GM18519 (cell line): ENCODE measurements at regions not wholly inside any gene's neighbourhood (a gene's known extent, or its start where the extent isn't known, plus 50 kb on each side); places are given as distances from the start of the nearest gene placed in this dataset.
"Not testable (repeated sequence)": the region's sequence is repeated elsewhere in the genome, so short reads cannot be mapped to it uniquely, and the experiment has no call there.

Experiments used
- ATAC-seq: cut with Tn5 transposase; IDR thresholded peaks from one replicate; pipeline ENCODE4 v1.9.1; 2021; ENCODE audit warnings: mild to moderate bottlenecking, moderate library complexity; ENCODE audit not compliant: unreplicated experiment, low FRiP score

GRCh38 chrX:13955975-13956374 lies 73.7 kb downstream of the GEMIN8 start:
- no peak for ATAC-seq

- no peak for ATAC-seq
Observed at GRCh38 chrX:13955095-13955647, 74.5 kb downstream of the GEMIN8 start.

GRCh38 chrX:13952581-13952980 lies 77.1 kb downstream of the GEMIN8 start:
- no peak for ATAC-seq

- ATAC-seq = not testable (repeated sequence)
Observed at GRCh38 chrX:13946223-13946622, 83.5 kb downstream of the GEMIN8 start.

DNA sequence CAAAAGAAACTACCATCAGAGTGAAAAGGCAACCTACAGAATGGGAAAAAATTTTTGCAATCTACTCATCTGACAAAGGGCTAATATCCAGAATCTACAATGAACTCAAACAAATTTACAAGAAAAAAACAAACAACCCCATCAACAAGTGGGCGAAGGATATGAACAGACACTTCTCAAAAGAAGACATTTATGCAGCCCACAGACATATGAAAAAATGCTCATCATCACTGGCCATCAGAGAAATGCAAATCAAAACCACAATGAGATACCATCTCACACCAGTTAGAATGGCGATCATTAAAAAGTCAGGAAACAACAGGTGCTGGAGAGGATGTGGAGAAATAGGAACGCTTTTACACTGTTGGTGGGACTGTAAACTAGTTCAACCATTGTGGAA lies 83.9 kb downstream of the GEMIN8 start:
- not testable (repeated sequence) for ATAC-seq

DNA sequence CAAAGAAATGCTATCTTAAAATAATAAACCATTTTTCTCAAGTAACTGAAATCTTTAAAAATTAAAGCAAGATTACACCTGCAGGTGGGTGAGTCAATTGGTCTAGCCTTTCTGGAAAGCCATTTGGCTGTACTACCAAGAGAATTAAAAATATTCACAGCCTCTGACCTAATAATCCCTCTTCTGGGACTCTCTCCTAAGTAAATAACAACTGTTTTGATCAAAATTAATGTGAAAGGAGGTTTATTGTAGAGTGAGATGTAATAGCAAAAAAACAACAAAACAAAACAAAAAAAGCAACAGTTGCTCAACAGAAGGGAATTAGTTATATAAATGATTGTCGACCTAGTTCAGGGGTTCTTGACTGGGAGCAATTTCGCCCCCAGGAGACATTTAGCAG lies 89.0 kb downstream of the GEMIN8 start:
- ATAC-seq = no peak

- ATAC-seq = no peak
Observed at GRCh38 chrX:13939741-13940597, 89.7 kb downstream of the GEMIN8 start.

GRCh38 chrX:13938829-13939530 lies 90.7 kb downstream of the GEMIN8 start:
- no peak for ATAC-seq

DNA sequence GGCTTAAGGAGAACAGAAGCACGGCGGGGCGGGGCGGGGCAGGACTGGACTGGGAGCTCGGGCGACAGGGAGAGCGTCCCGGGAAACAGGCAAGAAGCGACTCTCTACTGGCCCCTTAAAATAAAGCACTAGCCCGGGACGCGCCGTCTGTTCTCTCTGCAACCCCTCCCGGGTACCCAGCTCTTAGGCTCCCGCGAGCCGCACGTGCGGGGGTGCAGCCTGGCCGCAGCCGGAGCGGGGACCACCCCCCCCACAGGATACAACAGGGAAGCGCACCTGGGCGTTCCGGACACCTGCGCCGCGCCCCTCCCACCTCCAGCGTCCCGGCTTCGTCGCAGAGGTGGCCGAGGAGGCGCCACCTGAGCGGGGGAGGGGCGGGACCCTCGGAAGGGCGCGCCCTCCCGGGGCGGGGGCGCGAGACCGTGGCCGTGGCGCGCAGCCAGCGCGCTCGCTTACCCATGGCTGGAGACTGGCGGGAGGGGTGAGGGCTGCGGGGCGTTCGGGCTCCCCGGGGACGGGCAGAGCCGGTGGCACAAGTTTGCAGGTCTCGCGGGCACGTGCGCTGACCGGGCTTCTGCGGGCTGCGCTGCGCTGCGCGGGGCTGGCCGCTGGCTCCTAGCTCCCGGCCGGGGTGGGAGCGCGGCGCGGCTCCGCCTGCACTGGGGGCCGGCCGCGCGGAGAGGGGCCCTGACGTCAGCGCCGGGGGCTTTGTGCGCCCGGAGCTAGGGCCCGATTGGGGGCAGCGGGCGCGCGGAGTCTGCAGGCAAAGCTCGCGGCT lies 91.5 kb downstream of the GEMIN8 start:
- ATAC-seq = no peak

GRCh38 chrX:13937370-13938050 lies 92.2 kb downstream of the GEMIN8 start:
- no peak for ATAC-seq

- no peak for ATAC-seq
Observed at GRCh38 chrX:13936521-13937225, 93.0 kb downstream of the GEMIN8 start.

GRCh38 chrX:13934731-13935130 lies 95.0 kb downstream of the GEMIN8 start:
- ATAC-seq = no peak

GRCh38 chrX:13933851-13934250 lies 95.8 kb downstream of the GEMIN8 start:
- no peak for ATAC-seq

- no peak for ATAC-seq
Observed at GRCh38 chrX:13933352-13933751, 96.3 kb downstream of the GEMIN8 start.

DNA sequence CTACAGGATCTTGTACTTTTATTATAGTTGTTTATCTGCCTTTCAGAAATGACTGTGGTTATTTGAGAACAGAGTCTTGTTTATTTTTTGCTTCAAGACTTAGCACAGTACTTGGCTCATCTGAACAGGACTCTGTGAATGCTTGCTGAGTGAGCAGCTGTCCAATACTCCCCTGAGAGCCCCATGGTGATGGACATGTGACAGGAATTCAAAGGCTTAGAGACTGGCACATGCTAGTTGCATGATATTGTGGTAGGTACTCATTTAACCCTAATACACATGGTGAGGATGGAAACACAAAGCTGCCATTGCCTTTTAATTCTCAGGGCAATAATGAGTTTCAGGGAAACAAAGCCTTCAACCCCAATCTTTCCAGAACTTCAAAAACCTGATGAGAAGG lies 97.3 kb downstream of the GEMIN8 start:
- ATAC-seq = no peak

DNA sequence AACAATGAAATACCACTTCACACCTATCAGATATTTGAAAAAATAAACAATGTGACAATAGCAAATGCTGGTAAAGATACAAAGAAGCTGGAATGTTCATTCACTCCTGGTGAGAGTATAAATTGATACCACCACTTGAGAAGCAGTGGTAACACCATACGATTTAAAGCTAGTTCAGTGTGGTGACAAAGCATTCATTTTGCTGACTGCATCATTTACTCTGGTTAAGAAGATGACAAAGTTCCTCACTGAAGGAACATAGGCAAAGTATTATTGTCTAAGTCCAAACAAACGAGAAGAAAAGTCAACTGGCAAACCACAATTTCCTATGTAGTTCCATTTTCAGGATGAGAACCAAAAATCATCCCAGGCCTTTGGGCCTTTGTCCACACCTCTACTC lies 102.5 kb downstream of the GEMIN8 start:
- ATAC-seq = no peak

DNA sequence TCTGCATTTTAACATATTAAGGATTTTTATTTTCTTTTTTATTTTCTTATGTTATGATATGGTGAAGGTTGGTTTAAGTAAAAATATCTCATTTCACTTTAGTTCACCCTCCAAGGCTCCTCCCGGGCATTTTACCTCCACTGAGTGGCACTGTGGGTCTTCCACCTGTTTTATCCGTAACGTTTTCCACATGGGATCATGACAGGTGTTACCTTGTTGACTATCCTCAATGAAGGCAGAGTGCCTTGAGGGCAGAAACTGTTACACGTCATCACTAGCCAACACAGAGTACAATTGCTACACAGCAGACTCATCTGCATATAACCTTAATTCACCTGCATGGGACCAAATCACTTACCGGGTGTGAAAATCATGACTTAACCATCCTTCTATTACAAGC lies 105.8 kb downstream of the GEMIN8 start:
- no peak for ATAC-seq

DNA sequence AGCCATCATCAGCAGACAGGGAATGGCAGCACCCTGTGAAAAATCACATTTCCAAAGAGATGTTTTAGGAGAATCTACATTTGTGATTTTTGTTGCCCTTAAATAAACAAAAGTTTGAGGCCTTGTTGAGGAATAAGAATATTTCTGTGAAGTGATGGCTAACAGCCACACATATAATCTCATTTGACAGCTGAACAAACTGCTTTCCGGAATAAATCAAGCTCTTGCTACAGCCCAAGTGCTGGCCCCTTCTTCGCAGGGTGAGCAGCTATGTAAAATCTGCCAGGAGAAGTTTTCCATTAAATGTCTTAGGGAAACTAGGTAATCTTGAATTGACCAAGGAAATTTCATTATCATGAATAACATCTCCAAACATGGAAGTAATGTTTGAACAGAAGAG lies 106.4 kb upstream of the GPM6B start:
- no peak for ATAC-seq

DNA sequence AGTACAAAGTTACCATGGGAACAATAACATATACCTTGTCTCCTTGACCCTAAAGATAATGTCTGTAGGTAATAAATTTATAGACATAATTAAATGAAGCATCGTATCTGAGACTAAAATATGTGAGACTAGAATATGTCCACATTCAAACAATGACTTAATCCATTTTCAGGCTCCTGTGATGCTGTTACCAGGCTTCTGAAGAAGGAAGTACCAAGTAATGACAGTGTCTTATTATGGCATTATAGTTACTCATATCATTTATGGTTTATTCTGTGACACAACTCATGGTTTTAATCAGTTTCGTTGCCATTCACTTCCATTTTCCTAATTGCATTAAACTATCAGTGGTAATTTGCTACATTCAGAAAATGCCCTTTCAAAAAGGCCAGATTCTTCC lies 100.6 kb upstream of the GPM6B start:
- no peak for ATAC-seq

DNA sequence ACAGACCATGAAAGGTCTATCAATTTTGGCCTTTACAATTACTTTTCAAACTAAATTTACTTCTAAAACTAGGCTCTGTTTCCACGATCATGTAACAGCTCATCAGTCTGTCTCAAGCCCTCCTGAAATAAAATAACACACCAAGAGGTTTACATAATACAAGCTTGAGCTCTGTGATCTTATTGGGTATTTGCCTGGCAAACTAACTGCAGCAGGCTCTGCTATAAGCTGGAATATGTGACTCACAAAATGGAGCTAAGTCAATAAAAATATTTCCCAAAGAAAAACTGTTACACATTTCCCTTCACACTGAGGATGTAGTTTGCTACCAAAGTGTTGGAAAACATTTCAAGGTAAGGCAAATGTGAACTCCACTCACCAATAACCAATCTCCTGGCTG lies 94.7 kb upstream of the GPM6B start:
- no peak for ATAC-seq
